Fibroblast of pulmonary artery (primary cell): ENCODE measurements at regions not wholly inside any gene's neighbourhood (a gene's known extent, or its start where the extent isn't known, plus 50 kb on each side); places are given as distances from the start of the nearest gene placed in this dataset.
A peak's percentile ranks its signal among the peaks of the same experiment; 100 is the strongest.

Experiments used
- DNase-seq: peaks from one replicate; pipeline ENCODE4 v3.0.0-alpha.2; 2010; ENCODE audit warnings: low read depth
- H3K4me3 ChIP-seq: replicated peaks from 2 replicates; pipeline ENCODE4 v1.5.1; 2011; ENCODE audit warnings: low read depth, mild to moderate bottlenecking, control low read depth, low read length, moderate library complexity
- CTCF ChIP-seq: IDR thresholded peaks from 2 replicates; pipeline ENCODE4 v1.5.1; 2011; ENCODE audit warnings: mild to moderate bottlenecking, control low read depth, low read length, inconsistent platforms; ENCODE audit errors: missing control alignments

DNA sequence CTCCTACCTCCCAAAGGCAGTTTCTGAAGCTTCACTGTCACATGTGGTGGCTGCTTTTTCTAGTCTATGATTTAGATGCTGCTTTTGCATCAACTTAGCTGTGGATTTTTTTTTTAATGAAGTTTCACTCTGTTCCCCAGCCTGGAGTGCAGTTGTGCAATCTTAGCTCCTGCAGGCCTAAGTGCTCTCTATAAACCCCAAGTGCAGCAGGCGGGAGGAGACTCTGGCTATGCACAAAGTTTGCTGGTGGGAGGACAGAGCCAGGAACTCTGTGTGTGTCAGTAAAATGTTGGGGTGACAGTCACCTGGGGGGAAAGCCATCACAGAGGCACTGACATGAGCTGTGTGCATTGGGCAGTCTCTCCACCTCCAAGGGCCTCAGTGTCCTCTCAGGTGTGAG, 138.8 kb upstream of the FAM20C start:
- no peak overlapping the region for H3K4me3 ChIP-seq
- DNase-seq: no peak
- no peak for TF ChIP-seq CTCF

GRCh38 chr7:54615-55014, 137.8 kb upstream of the FAM20C start:
- no peak overlapping the region for H3K4me3 ChIP-seq
- no peak for TF ChIP-seq CTCF
- no peak for DNase-seq

DNA sequence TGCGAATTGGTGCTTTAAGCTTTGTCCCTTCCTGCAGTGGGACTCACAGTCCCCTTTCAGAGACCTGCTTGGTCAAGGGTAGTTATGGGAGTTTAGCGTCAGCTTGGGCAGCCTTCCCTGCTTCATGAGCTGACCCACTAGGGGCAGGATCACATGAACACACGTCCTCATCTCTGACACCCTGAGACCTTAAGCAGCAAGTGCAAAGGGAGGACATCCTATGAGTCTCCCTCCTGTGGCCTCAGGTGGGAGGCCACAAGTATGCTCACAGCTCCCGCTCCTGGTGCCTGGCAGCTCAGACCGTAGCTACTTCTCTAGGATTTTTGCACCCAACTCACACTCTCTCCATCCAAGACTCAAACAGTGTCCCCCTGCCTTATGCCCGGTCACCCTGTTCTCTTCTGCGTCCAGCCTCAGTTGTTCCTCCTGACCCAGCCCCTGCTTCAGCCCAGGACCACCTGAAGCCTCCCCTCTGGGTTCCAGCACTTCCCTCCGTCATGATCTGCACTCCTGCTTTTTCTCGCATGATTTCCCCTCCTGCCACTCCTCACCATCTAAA, 136.6 kb upstream of the FAM20C start:
- no peak for TF ChIP-seq CTCF
- no peak for DNase-seq
- no peak overlapping the region for H3K4me3 ChIP-seq

- TF ChIP-seq CTCF: no peak
- no peak for DNase-seq
- H3K4me3 ChIP-seq: no peak overlapping the region
Observed at GRCh38 chr7:56291-56913, 136.0 kb upstream of the FAM20C start.

DNA sequence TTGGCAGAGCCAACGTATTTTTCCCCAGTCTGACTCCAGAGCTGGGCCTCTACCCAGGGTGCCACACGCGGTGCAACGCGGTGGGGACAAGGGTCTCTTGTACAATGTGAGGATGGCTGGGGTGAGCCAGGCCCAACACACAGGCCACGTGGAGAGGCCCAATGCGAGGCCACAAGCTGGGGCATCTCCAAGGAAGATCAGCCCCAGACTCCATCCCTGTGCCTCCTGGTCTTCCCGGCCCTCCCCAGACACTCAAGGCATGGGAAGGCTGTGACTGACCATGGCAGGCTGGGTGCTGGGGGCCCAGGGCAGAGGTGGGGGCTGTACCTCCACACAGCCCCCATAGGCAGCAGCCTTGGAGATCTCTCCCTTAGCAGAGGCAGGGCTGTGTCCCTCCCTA, 135.3 kb upstream of the FAM20C start:
- no peak for TF ChIP-seq CTCF
- DNase-seq: no peak
- no peak overlapping the region for H3K4me3 ChIP-seq

DNA sequence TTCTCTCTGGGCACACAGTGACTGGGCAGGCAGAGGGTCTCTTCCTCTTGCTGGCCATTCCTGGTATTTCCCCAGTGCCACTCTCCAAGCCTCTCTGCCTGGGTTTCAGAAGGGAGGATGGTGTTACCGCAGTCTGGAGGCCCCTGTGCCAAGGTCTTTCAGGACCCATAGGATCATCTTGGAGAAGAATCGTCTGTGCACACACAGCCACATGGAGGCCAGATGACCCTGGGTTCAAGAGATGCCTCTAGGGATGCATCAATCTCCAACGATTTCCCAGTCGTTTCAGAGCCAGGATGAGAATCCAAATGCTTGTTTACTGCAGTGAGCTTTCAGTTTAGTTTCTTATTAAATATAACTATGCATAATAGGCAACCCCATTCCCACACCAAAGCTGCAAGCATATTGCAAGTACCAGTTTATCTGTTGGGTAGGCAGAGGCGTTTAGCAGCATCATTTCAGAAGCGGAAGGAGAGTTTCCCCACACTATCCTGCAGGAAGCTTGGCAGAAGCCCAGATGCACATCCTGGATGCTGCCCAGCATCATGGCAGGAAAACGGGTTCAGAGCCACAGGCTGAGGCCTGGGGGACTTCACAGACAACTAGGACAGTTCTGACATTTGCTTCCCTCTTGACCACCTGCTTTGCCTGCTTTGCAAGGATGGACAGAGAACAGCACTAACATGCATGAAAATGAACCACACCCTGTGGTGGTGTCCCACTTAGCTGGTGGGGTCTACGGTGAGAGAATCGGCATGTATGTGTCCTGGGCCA, 134.7 kb upstream of the FAM20C start:
- TF ChIP-seq CTCF: no peak
- no peak overlapping the region for H3K4me3 ChIP-seq
- DNase-seq: peak; percentile 17
